C4-2B (cell line): ENCODE measurements at regions not wholly inside any gene's neighbourhood (a gene's known extent, or its start where the extent isn't known, plus 50 kb on each side); places are given as distances from the start of the nearest gene placed in this dataset.

Experiments
- CTCF ChIP-seq: fragments of 450-650 bp; conservative IDR thresholded peaks from 2 replicates; pipeline ENCODE4 v1.5.1; 2017; ENCODE audit warnings: mild to moderate bottlenecking
- ZFX ChIP-seq: fragments of 450-650 bp; IDR thresholded peaks from 2 replicates; pipeline ENCODE4 v1.6.1; 2017

GRCh38 chr2:224162122-224162521 is 123.0 kb upstream of the SERPINE2 start:
- TF ChIP-seq CTCF (no peak), ZFX (no peak)
